Stimulated activated naive CD4-positive, alpha-beta T cell treated with Interleukin-2 at 50 U/mL for 16 hours (primary cell): ENCODE measurements at regions not wholly inside any gene's neighbourhood (a gene's known extent, or its start where the extent isn't known, plus 50 kb on each side); places are given as distances from the start of the nearest gene placed in this dataset.

Source experiments
- DNase-seq: peaks from one replicate; lab custom pipeline; 2025; lab: John Stamatoyannopoulos, UW

DNA sequence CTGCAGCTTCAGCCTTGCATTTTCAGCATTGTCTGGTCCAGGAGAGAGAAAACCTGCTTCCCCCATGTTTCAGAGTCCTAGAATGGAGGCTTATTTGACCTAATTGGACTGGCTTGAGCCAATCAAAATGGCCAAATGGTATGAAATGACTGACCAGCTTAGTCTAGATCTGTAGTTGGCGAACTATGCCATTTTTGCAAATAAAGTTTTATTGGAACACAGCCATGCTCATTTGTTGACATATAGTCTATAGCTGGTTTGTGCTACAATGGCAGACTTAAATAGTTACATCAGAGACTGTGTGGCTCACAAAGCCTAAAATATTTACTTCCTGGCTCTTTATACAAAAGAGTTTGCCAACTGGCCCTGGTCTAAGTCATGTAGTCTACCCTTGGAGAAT, 180.8 kb downstream of the HS3ST3B1 start:
- no peak for DNase-seq

DNA sequence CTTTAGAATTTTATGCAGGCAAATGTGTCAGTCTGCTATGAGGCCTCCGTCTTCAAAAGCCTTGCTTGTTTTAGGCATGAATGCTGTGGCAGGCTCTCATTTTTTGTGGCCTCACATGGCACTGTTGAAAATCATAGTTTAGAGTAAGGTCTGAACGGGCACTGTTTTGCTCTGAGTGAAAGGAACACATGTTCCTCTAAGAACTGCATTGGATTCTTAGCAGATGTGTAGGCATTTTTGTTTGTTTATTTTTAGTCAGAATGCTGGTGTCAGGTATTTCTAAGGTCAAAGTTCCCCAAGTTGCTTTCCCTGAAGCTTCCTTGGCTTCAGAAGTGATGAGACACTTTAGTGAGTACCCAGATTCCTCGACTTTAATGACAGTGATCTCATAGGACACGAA, 173.7 kb downstream of the HS3ST3B1 start:
- no peak for DNase-seq

DNA sequence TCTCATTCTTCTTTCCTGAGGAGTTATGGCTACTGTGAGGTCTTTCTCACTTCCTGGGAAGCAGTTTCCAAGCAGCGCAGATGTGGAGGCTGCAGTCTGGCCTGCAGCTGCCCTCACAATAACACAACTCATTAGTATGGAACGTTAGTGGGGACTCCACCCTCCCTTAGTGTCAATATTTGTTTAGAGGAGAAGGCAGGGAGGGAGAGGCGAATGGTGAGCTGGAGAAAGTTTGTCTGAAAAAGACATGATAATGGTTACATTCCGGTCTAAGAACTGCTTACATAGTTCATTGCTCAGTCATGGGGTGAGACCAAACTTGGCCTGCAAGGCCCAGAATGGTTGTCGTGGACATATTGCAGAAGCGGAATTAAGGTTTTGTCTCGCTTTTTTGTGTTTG, 170.2 kb downstream of the HS3ST3B1 start:
- no peak for DNase-seq

DNA sequence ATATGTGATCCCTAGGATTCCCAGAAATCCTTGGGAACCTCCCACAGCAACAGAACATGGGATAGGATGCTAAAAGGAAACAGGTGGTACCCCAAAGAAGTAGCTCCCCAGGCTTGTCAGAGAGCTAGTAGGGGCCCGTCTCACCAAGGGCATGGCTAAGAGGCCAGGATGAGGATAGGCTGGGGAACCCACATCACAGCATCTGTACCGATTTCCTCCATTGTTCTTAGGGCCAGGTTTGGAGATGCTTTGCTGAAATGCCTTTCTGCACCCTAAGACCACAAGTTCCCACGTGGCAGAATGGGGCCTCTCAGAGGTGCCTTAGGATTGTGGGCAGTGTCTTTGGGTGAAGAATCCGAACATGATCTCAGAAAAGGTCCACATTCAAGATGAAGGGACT, 169.5 kb downstream of the HS3ST3B1 start:
- no peak for DNase-seq

DNA sequence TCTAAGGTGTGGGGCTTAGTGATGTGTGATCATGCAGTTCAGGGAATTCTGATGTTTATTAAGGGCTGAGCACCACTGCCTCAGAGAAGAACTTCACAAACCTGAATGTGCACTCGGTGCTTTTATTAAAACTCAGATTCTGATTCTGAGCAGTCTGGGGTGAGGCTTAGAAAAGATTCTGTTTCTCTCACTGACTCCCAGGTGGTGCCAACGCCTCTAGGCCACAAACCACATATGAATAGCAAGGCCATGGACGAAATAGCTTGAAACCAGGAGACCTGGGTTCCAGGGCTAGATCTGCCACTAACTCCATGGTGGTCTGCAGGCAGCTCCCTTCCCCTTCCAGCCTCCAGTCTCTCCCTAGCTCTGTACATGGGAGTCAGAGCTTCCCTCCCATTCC, 169.1 kb downstream of the HS3ST3B1 start:
- no peak for DNase-seq

DNA sequence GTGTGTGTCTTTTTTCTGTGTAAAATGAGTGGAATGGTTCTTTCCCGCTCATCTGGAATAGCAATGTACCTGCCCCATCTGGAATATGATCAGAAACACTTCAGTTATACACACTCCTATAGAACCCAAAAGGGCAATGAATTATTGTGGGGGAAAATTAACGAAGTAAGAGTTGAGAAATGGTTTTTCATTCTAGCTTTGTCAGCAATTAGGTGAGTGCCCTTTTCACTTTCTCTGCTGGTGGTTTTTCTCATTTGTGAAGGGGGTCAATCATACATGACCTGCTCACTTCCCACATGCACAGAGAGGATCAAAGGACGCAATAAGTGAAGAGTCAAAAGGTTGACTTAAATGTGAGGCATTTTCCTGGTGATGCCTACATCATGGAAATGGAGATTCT, 168.0 kb downstream of the HS3ST3B1 start:
- DNase-seq = no peak

DNA sequence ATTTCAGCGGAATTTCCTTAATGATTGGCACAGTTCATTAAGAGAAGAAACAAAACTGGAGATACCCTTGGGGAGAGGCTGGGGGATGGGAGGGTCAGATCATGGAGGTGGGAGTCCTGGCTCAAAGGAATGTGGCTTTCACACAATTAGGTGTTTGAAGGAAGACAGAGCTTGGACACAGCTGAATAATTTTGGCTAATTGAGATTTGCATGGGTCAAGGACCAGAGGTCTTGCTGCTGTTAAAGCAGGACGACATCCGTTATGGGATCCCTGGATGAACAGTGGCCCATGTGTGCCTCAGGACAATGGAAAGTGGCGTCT, 160.3 kb downstream of the HS3ST3B1 start:
- no peak for DNase-seq

DNA sequence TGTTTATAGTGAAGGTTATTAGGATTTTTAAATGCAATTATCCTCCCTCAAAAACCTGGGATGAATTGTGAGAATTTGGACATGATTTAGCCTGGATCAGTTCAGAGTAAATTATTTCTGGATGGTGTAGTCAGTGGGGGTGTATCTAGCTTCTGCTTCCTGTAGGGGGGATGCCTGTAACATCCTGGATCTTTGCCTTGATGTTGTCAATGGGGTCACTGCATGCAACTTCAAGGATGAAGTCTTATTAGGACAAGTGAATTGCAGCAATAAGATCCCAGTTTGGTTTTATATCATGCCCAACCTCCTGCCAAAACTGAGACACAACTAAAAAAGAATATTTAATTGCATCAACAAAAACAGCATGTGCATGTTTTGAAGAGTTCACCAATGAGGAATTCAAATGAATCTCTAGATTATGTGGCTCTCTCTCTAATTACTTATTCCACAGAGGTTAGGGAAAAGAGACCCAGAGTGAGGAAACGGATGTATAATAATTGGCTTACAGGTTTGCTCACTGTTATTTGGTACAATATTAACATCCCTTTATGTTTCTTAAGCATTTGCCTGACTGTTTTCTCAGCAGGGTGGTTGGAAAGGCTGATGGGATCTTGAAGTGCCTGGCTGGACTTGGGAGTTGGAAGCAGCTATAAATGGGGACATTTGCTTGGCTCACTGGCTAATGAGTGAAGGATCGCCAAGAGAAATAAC, 159.8 kb downstream of the HS3ST3B1 start:
- DNase-seq = no peak

DNA sequence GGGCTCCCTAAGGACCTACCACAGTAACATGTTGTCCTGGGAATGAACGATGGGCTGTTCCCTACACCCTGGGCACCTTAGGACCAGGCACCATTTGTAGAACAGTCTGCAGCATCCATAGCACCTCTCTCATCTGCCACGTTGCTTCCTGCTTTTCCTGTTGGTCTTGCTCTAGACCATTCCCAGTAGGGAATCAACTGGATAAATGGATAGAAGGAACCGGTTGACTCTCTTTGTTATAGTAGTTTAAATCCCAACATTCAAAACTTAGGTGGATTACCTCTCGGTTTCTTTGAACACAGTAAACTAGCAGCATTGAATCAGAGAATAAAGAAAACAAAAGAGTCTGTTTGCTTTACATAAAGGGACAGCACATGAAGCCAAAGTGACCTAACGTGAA, 159.1 kb downstream of the HS3ST3B1 start:
- DNase-seq = no peak

DNA sequence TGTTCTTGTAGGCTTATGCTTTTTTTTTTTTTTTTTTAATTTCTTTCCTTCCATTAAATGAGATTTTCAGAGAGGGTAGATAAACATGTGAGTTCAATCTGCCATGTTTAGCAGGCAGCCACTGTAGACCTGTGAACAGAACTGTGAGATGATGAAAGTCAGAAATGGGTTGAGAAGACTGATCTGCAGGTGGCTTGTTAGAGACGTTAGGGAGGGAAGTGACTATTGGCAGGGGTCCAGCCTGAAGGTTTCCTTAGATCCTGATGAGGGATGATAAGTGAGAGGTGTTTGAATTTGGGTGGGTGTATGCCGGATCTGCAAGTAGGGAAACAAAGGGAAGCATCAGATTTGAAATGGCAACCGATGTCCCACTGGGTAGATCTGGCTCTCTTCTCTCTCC, 157.8 kb downstream of the HS3ST3B1 start:
- no peak for DNase-seq

DNA sequence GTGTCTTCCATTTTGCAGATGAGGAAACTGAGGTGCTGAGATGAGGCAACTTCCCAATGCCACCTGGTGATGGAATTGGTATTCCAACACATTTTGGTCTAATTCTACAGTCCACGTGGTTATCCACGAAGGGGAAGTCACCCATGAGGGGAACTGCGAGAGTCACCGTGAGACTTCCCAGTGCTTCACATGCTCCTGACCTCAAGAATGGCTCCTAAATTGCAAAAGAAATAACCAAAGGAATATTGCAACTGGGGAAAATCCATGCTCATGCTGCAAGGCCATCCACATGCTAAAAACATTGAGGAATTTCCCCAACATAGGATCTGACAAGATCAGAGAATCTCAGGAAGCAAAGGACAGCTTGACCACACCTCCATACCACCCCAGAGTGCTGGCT, 153.9 kb downstream of the HS3ST3B1 start:
- no peak for DNase-seq

DNA sequence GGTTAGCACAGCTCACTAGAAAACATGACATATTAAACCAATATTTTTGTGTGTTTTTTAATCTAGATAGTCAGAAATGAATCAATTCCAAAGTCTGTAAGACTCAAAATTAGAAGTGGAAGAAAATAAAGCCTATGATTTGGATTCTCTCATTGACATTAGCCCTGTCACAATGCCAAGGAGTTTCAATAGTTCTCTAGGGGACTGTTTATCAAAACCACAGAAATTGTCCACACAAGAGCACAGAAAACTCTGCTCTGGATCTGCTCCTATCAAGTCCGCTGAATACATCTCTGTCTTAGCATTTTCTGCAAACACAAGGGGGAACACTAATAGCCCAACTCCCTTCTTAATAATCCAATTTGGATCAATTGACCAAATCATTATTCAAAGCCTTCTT, 152.0 kb downstream of the HS3ST3B1 start:
- DNase-seq = no peak

DNA sequence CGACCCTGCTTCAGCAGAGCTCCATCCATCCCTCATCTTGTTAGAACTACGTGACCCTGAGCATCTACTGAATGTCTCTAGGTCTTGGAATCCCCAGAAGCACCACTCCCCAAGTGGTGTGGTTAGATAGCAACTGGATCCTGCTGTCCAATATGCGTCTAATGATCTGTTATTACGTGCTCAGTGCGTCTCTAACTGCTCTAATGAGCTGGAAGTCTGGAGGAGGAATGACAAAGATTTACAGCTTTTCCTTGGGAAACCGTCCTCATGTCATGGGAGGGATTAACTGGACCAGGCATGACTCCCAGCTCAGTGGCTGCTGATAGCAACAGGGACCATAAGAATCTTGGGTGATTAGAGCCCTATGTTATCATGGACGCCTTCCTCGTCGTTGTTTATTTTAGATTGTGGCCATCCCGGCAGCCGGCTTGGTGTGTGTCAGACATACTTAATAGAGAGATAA, 150.9 kb downstream of the HS3ST3B1 start:
- DNase-seq = no peak

DNA sequence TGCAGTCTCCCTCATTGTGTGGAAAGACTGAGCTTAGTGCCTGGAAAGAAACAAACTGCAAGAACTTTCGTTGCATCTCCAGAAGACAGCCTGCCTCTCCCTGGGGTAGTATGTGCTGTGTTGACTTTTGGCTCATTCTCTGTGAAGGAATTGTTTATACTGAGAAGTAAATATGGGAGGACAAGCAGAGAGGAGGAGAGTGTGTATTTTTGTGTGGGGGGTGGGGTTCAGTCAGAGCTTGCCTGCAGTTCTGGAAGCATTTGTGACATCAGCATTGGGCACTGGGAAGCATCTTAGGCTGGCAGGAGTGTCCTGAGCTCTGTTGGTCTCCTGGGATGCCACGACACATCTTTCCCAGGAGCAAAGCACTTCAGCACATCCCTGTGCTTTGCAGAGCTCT, 147.9 kb downstream of the HS3ST3B1 start:
- DNase-seq = no peak

DNA sequence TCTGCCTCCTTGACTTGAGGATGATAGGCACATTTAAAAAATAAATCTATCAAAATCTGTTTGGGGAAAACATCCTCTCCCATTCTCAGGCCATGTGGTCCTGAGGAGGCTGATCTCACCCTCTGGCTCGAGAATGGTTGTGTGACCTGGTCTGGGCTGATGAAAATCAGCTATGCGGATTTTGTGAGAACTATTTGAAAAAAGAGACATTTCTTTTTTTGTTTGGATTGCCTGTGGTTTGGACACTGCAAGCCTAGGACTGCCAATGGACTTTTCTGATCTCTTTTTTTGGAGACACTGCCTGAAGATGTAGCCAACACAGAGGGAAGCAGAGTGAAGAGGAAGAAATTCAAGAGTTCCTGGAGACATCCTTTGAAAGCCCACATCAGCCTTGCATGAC, 145.9 kb downstream of the HS3ST3B1 start:
- no peak for DNase-seq

DNA sequence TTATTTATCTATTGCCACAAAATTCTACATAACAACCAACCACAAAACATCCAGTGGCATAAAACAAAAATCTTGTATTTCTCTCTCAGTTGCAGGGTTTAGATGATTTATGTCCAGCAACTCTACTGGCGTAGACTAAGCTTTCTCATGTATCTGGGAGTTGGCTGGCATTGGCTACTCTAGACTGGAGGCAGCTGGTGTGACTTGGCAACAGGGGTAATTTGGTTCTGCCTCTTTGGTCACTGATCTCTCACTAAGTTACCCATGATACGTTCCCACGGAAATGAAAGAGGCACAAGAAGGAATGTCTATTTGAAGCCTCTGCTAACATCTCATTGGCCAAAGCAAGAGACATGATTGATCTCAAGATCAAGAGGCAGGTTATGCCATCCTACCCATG, 144.0 kb downstream of the HS3ST3B1 start:
- no peak for DNase-seq

DNA sequence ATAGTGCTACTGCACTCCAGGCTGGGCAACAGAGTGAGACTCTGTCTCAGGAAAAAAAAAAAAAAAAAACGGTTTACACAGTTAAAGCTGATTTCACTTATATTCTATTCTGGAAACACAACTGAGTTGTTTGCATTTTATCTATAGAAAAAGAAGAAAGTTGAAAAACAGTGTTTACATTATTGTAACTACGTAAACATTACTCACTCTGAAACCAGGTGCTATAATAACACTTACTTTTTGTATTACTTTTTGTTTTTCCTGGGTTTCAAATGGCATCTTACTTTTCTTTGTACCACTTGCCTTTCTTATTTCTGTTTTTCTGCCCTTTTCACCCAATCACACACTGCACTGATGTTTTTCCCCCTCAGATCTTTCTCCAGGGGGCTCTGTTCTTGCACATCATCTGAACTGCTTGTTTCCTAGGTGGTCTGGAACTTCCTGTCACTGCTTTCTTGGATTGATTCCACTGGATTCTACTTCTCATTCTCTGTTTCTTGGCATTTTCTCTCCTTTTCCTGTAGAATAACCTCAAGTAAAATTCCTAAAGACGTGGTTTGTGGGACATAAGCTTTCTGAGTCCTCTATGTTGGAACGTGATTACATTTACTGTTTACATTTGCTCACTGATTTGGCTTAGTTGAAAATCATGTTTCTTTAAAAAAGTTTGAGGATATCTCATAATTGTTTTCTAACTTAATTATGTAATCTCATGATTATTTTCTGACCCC, 142.1 kb downstream of the HS3ST3B1 start:
- DNase-seq = no peak

DNA sequence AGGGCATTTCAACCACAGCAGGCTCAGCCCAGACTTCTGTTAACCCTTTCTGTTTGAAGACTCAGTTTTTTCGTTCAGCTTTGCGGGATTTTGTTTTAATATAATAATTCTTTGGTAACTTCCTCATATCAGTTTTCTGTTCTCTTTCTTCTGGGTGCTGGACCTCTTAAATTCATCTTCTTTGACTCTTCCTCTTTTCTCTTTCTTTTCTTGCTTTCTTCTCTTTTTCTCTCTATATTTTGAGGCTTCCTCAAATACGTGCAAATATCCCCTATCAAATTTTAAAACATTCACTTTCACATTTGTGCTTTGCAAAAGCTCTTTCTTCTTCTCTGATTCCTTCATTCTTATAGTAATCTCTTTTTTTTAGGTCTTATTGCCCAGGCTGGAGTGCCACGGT, 136.3 kb downstream of the HS3ST3B1 start:
- DNase-seq = no peak

DNA sequence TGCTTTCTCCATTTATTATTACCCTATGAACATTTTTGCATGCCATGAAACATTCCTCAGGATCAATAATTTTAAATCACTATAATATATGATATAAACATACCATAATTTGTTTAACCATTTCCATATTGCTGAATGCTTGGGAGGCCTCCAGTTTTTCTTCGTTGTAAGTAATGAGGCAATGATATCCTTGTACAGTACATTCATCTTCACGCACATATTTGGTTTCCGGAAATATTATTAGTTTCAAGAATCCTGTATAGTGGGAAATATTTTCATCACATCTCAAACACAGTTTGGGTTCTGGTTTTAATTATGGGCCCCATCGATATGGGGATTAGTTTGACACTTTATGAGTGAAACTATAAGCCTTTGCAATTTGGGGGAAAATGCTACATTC, 135.4 kb downstream of the HS3ST3B1 start:
- no peak for DNase-seq

DNA sequence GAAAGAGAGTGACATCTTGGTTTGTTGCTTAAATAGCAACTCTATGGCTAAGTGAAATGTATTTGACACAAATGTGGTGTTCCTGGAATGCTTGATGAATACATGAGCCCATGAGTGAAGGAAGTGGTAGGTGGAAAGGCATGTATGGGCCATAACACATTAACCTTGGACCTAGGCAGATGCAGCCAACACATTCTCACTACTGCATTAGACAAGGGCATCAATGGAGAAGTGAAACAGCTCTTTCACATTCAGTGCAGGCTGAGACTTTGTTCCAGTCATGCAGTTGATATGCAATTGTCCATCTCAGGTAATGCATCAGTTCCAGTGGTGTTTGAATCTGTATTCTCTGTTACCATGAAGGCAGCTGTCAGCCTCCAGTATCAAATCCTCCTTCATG, 133.6 kb downstream of the HS3ST3B1 start:
- DNase-seq = no peak

DNA sequence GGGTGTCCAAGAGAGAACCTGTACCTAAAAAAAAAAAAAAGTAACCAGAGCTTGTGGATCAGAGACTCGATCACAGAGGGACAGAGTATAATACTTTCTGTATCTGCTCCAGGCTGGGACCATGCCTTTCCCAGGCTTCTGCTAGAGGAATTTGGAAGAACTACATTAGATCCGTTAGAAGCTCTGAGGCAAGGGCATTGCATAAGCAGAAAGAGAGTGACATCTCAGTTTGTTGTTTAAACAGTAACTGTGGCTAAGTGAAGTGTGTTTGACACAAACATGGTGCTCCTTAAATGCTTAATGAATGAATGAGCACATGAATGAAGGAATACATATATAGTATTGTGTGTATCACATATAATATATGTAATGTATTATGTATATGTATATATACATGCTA, 131.2 kb downstream of the HS3ST3B1 start:
- DNase-seq = no peak

DNA sequence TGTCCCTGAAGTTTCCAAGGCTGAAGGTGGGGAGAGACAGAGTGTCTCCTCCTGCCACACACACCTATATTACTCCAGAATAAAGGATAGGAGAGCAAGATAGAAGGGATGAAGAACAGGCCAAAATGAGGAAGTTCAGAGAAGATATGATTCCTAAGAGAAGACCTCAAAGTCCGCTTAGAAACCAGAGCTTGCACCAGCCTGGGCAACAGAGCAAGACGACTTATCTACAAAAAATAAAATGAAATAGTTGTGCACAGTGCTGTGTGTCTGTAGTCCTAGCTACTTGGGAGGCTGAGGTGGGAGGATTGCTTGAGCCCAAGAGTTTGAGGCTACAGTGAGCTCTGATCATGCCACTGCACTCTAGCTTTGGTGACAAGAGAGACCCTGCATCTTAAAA, 128.2 kb downstream of the HS3ST3B1 start:
- no peak for DNase-seq

DNA sequence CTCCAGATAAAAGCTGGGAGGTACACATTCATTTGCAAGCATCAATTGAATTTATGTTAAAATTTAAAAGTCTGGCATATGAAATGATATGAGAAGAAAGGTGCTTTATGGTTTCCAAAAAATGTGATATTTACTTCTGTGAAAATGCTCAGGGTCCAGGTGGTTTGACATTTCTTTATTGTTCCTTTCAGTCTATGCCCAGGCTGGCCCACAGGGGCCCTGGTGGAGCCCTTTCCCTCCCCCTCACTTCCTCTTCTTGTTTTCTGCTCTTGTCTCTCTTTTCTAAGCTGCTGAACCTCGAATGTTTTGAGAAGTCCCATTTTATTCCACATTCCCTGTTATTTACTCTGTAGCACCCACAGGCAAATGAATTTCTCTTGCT, 127.8 kb downstream of the HS3ST3B1 start:
- DNase-seq = no peak
